ENCODE measurements at regions not wholly inside any gene's neighbourhood (a gene's known extent, or its start where the extent isn't known, plus 50 kb on each side); places are given as distances from the start of the nearest gene placed in this dataset.

DNA sequence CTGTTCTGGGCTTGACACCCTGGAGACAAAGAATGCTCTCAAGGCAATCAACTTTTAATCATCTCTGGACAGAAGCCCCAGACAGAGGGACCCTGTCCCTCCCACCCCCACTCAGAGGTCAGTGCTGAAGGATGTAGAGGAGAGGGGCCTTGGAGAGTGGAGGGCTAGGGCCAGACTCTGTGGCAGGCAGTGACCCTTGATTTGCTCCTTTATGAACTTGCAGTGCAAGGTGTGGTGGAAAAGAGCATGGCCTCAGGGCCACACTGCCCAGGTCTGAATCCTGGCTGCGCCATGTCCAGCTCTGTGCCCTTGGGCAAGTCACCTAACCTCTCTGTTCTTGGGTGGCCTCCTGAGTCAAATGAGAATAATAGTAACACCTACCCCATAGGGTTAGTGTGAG lies 134.3 kb downstream of the TMEM132E start:
- TF ChIP-seq, protein P1, sequence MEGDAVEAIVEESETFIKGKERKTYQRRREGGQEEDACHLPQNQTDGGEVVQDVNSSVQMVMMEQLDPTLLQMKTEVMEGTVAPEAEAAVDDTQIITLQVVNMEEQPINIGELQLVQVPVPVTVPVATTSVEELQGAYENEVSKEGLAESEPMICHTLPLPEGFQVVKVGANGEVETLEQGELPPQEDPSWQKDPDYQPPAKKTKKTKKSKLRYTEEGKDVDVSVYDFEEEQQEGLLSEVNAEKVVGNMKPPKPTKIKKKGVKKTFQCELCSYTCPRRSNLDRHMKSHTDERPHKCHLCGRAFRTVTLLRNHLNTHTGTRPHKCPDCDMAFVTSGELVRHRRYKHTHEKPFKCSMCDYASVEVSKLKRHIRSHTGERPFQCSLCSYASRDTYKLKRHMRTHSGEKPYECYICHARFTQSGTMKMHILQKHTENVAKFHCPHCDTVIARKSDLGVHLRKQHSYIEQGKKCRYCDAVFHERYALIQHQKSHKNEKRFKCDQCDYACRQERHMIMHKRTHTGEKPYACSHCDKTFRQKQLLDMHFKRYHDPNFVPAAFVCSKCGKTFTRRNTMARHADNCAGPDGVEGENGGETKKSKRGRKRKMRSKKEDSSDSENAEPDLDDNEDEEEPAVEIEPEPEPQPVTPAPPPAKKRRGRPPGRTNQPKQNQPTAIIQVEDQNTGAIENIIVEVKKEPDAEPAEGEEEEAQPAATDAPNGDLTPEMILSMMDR (conservative IDR thresholded peaks at IDR 0.05 in 1 of 2, IDR thresholded peaks at IDR 0.05 in 1 of 2; ENCODE audit: low read depth in 1 of 2, low read length in 2 of 2), result no peak
- TF ChIP-seq EZH2 (IDR thresholded peaks at IDR 0.05; ENCODE audit: low read length, missing control alignments), result no peak

Measured in fibroblast of lung (primary cell).